HG03520 (cell line): ENCODE measurements at regions not wholly inside any gene's neighbourhood (a gene's known extent, or its start where the extent isn't known, plus 50 kb on each side); places are given as distances from the start of the nearest gene placed in this dataset.
"Not testable (repeated sequence)": the region's sequence is repeated elsewhere in the genome, so short reads cannot be mapped to it uniquely, and the experiment has no call there.

ENCODE experiments used
- ATAC-seq: cut with Tn5 transposase; IDR thresholded peaks from one replicate; pipeline ENCODE4 v1.9.1; 2021; ENCODE audit warnings: mild to moderate bottlenecking, moderate library complexity; ENCODE audit not compliant: unreplicated experiment

DNA sequence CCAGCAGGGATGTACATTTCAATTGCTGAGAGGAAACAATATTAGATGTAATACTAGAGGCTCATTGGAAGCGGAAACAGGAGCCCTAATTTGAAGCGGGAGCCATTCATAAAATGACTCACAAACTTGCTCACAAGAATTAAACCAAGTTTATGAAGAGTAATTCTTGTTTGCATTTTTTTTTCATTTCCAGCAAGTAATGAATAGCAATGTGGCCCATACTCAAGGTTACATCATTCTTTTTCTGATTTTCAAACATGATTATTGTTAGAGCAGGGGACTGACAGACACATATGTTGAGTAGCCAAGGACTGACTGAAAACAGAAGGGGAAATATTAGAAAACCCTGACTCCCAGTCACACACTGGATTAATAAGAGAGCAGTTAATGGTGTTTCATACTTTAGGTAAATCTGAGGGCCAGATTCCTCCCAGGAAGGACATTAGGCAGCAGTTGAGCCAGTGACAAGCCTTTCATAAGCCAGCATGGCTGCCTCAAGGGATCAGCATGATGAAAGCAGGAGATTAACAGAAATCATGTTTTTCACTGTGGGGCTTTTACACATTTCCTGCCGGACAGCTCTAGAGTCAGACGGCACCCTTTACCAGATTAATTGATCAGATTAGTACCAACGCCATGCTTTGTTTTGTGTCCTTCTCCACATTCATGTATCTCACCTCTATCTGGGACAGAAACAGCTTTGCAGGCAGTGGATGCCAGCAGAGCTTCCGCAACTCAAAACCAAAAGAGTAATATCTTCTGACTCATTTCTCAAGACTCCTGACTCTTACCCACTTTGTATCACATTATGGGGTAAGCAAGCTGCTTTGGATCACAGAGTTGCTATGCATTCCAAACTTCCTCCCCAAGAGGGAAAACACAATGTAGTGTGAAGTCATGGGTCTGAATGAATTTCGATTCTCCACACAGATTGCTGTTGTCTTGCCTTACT lies 831.6 kb downstream of the KCNA4 start:
- ATAC-seq: no peak

- no peak for ATAC-seq
Measured at GRCh38 chr11:29183301-29183700, 833.5 kb downstream of the KCNA4 start.

DNA sequence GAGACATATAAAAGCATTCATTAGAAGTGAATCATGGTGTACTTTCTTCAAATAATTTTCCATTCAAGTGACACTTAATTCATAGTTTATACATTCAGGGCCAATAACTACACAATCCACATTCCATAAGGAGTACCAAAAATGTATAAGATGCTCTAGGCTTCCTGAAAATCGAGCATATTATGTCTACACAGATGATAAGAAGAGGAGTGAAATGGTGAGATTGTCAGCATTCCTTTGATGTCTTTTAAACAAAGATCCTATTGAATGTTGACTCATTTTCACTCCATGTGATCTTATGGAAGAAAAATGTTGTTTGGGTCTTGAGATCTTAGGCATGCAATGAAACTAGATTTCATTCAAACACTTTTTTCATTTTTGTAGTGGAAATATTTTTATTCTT lies 843.2 kb downstream of the KCNA4 start:
- no peak for ATAC-seq

DNA sequence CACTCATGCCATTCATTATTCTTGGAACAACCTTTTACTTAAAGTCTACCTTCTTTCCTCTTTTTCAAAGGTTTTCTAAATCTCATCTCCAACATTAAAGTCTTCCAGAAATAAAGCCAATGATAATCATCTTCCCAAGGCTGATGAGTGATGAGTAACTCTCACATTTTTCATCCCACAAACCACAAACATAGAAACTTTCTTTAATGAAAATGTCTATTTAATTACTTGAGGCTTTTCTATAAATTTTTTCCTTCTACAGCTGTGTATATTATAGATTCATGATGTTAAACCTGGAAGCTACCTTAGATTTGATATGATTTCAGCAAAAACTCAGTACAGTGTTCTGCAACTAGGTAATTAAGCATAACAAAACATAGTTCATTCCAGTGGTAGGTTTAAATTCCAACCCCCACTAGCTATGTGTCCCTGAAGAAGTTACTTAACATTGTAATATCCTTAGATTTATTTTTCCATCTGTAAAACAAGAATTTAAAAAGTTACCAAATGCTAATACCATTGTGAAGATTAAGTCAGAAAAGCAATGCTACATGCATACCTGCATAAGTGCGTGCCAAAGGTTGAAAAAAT lies 845.4 kb downstream of the KCNA4 start:
- no peak for ATAC-seq

GRCh38 chr11:29166306-29166705 lies 850.5 kb downstream of the KCNA4 start:
- no peak for ATAC-seq

GRCh38 chr11:29163231-29163630 lies 853.6 kb downstream of the KCNA4 start:
- no peak for ATAC-seq

DNA sequence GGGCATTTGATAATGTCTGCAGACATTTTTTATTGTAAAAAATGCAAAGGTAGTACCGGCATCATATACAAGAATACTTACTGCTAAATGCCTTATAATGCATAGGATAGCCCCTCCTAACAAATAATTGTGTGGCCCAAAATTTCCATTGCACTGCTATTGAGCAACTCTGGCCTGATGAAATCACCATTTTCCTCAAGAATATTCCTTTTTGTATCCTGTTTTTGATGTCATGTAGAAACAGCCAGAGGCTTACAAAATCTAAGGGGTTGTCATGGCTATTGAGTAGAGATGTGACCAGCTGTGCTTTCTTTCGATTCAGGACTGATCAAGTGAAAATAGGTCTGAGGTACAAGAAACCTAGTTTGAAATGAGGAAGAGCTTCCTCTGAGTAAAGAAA lies 854.3 kb downstream of the KCNA4 start:
- no peak for ATAC-seq

GRCh38 chr11:29161191-29161590 lies 855.6 kb downstream of the KCNA4 start:
- ATAC-seq: no peak

DNA sequence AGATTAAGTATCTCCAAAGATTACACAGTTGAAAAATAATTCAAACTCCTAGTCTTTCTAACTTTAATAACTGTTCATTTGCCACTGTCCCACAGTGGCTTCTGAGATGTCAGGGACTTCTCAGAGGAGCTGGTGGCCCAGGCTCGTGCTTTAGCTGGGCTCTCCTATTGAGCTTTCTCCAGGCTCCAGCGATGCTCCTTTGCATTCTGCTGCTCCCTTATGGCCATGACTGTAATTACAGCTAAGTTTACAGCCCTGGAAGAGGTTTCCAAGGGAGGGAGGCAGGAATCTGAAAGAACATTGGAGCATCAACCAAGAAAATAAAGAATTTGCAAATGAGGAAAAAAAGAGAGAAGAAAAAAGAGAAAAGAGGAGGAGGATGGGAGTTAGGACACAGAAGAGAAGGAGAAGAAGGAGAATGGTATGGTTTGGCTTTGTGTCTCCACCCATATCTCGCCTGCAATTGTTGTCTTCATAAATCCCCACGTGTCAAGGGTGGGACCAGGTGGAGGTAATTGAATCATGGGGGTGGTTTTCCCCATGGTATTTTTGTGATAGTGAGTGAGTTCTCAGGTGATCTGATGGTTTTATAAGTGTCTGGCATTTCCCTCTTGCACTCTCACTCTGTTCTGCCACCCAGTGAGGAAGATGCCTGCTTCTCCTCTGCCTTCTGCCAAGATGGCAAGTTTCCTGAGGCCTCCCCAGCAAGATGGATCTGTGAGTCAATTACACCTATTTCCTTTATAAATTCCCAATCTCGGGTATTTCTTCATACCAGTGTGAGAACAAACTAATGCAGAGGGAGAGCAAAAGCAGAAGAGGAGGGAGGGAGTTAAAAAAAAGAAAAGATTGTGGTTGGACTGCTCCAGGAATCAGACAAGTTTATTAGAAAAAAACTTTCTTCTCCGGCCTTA lies 857.0 kb downstream of the KCNA4 start:
- peak; percentile 78 for ATAC-seq

DNA sequence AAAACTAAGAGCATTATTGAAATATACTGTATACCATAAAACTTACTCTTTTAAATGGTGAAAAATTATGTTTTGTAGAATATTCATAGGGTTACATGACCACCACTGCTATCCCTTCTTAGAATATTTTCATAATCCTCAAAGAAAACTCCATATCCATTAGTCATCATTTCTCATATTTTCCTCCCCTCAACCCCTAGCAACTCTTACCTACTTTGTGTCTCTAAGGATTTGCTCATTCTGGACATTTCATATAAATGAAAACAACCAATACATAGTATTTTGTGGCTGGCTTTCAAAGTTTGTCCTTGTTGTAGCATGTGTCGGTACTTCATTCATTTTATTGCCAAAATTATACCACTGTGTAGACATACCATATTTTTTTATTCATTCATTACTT lies 863.8 kb downstream of the KCNA4 start:
- ATAC-seq: no peak

GRCh38 chr11:29142573-29142972 lies 874.3 kb downstream of the KCNA4 start:
- not testable (repeated sequence) for ATAC-seq

DNA sequence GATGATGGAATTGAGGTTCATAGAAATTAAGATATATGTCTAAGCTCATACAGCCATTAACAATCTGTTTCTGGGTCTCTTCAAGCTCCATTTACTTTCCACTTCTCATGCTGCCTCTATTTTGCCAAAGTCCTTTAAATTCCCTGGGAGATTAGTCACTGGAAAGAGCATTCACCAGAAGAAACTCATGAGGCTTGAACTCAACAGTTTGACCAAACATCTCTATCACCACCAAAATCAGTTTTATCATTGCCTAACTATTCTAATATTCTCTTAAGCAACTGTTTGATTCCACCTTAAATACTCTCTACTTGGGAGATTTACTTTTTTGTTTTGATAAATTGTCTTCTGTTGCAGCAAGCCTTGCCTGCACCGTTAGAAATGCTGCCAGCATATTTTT lies 881.3 kb downstream of the KCNA4 start:
- ATAC-seq: no peak

GRCh38 chr11:29131055-29131454 lies 885.8 kb downstream of the KCNA4 start:
- no peak for ATAC-seq

- ATAC-seq: no peak
Measured at GRCh38 chr11:29129844-29130243, 887.0 kb downstream of the KCNA4 start.

DNA sequence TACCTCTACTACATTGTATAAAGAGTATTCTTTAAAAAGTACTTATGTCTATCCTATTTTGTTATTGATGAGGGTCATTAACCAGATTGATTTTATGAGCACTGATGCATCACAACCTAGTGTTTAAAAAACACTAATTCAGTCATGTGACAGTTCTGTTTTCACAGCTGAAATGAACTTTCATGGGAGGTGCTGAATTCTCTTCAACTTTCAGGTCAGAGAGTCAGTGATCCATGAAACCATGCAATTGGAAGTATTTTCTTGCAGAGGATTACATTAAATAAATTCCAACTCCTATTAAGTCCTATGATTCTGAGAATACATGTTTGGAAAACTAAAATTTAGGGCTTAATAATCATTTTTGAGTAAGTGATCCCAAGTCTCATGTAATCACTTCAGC lies 889.4 kb downstream of the KCNA4 start:
- ATAC-seq: no peak

DNA sequence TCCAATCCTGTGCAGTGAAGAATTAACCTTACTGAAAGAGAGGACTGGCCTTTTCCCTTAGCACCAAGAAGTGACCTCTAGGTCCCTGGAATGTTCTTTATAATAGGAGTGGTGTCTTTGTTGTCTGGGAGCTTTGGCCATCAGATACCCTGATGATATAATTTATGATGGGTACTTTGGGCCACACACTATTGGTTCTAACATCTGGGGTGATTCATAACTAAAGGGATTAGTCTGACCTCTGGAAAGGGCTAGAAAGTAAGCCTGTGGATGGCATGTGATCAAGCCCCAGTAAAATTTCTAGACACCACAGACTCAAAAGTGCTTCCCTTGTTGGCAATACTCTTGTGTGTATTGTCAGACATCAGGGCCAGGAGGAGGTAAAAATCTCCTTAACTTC lies 891.2 kb downstream of the KCNA4 start:
- ATAC-seq: no peak

DNA sequence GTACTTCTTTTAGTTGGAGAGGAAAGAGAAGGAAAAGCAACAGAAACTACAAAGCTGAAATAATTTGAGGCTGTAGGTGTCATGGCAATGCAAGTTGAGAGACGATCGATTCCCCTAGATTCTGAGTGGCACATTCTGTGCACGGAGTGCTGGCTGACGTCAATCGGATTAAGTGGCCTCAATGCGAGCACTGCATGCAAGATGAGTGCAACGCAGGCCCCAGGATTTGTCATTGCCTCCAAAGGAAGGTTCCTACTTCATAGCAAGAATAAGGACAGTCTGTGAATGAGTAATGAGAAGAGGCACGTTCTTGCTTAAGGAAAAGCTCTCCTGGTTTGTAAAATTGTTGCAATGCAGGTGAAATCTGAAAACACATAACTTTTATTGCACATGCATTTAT lies 892.4 kb downstream of the KCNA4 start:
- no peak for ATAC-seq

DNA sequence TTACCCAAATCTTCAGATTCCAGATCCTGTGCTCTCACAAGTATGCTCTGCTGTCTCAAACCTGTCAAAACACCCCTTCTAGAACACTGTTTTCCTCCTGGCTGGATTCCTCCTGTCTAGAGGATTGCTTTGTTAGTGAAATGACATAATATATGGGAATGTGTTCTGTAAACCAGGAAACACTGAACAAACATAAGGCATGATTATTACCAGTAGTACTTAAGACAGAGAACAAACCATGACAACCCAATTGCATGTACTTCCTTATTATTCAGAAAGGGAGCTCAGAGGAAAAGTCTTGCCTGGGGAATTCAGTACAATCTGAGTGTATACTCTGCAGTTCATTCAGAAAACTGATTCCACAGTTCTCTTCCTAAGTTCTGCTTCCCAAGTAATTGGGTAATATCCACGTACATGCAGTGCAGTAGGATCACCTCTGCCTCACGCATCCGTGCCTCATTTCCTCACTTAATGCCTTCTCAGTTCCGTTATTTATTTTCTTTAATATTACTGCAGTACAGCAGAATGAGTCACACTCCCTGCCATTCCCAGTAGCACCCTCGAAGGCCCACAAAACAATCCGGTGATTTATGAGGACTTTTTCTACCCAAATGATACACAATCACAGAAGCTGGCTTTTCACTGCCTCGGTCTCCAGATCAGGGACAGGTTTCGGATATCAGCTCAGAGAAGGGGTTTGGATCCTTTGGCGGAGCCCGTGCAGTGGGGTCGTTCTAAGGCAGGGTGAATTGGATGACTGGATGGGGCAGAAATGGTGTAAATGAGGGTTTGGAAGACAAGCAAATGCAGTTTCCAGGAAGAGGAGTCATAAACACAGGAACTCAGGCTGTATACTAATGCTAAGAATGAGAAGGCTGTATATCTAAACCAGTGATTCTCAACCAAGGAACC lies 896.9 kb downstream of the KCNA4 start:
- ATAC-seq: no peak

GRCh38 chr11:29119116-29119515 lies 897.7 kb downstream of the KCNA4 start:
- ATAC-seq: no peak

- no peak for ATAC-seq
Measured at GRCh38 chr11:29100967-29101366, 915.9 kb downstream of the KCNA4 start.
